Gastrocnemius medialis (tissue), 4 donors: ENCODE measurements at regions not wholly inside any gene's neighbourhood (a gene's known extent, or its start where the extent isn't known, plus 50 kb on each side); places are given as distances from the start of the nearest gene placed in this dataset.

Experiments
- POLR2A ChIP-seq, 2 donors: fragments of 450-650 bp; IDR thresholded peaks; one replicate each; pipeline ENCODE4 v1.6.1; 2017; ENCODE audit warnings: antibody characterized with exemption in 2 of 2, mild to moderate bottlenecking in 2 of 2, moderate library complexity in 2 of 2
- TF ChIP-seq, protein P1 (sequence below), 5 experiments: fragments of 450-650 bp in 3 of 5; fragments of 200-600 bp in 2 of 5; sonication (generic) in 2 of 5; IDR thresholded peaks in 4 of 5; conservative IDR thresholded peaks in 1 of 5; 1 replicate in 4 of 5; 2 replicates in 1 of 5; pipeline ENCODE4 v1.5.1; 2016 to 2019; ENCODE audit warnings: antibody characterized with exemption in 5 of 5, mild to moderate bottlenecking in 3 of 5, moderate library complexity in 3 of 5

DNA sequence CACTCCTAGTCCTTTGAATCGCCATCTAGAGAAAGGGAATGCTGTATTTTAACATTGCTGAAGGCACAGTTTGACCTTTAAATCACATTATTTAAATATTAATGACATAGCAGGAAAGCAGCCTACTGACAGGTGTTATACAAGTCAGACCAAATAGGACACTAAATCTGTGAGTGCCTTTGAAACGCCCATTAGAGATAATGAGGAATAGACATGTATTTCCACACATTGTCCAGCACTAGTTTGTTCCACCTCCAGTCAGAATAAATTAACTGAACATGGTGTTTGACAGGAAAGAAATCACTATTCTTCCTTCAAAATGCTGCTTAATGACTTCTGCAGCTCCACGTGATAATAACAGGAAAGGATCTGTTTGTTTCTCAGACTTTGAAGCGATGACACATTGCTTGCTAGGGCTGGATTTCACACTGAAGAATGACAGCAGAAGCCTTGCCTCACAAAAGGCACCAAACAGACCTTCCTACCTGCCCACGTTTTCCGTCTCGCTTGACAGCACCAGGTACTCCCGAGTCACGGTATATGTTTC is 90.5 kb upstream of the DDX18 start:
- TF ChIP-seq POLR2A (IDR thresholded peaks at IDR 0.05) = no peak
- TF ChIP-seq, protein P1, sequence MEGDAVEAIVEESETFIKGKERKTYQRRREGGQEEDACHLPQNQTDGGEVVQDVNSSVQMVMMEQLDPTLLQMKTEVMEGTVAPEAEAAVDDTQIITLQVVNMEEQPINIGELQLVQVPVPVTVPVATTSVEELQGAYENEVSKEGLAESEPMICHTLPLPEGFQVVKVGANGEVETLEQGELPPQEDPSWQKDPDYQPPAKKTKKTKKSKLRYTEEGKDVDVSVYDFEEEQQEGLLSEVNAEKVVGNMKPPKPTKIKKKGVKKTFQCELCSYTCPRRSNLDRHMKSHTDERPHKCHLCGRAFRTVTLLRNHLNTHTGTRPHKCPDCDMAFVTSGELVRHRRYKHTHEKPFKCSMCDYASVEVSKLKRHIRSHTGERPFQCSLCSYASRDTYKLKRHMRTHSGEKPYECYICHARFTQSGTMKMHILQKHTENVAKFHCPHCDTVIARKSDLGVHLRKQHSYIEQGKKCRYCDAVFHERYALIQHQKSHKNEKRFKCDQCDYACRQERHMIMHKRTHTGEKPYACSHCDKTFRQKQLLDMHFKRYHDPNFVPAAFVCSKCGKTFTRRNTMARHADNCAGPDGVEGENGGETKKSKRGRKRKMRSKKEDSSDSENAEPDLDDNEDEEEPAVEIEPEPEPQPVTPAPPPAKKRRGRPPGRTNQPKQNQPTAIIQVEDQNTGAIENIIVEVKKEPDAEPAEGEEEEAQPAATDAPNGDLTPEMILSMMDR (IDR thresholded peaks at IDR 0.05 in 4 of 5, conservative IDR thresholded peaks at IDR 0.05 in 1 of 5) = no peak
